IMR-90 (cell line): ENCODE measurements at regions not wholly inside any gene's neighbourhood (a gene's known extent, or its start where the extent isn't known, plus 50 kb on each side); places are given as distances from the start of the nearest gene placed in this dataset.

Experiments
- ATAC-seq: fragments of 200-7000 bp; cut with Tn5 transposase; 2 replicates; pipeline ENCODE4 v1.9.1; 2020; ENCODE audit warnings: low read depth, mild to moderate bottlenecking, moderate library complexity
- BruUV-seq: library from RNA; stranded (reverse); fragments of 400-500 nt; replicated peaks from 2 replicates; lab custom pipeline; 2021; lab: Mats Ljungman, UMichigan
- CTCF ChIA-PET: fragments of 300-600 bp; formaldehyde crosslinking; extraction: SDS; loops from one replicate; lab custom pipeline; 2021; ENCODE audit warnings: antibody characterized with exemption; lab: Yijun Ruan, JAX
- POLR2A ChIA-PET: fragments of 300-600 bp; sonication (Branson Sonifier 250); formaldehyde crosslinking; loops from one replicate; lab custom pipeline; 2022; ENCODE audit warnings: antibody characterized with exemption; ENCODE audit not compliant: unreplicated experiment; lab: Charles Lee
- DNase-seq: peaks from one replicate; pipeline ENCODE4 v3.0.0; 2013
- H2AFZ ChIP-seq: replicated peaks from 2 replicates; pipeline ENCODE3; 2013; ENCODE audit warnings: low read length, mild to moderate bottlenecking; ENCODE audit not compliant: poor library complexity
- H2AK5ac ChIP-seq: 2 replicates; pipeline ENCODE4 v1.6.1; 2013; ENCODE audit warnings: low read depth, low read length, inconsistent platforms
- H2AK9ac ChIP-seq: replicated peaks from 2 replicates; pipeline ENCODE3; 2013; ENCODE audit warnings: mild to moderate bottlenecking, low read depth, low read length, moderate library complexity; ENCODE audit not compliant: poor library complexity
- H2BK120ac ChIP-seq: 2 replicates; pipeline ENCODE4 v1.6.1; 2013; ENCODE audit warnings: low read depth, low read length, inconsistent platforms
- H2BK15ac ChIP-seq: 3 replicates; pipeline ENCODE4 v1.6.1; 2013; ENCODE audit warnings: low read depth, low read length, inconsistent platforms
- H2BK20ac ChIP-seq: 2 replicates; pipeline ENCODE4 v1.6.1; 2013; ENCODE audit warnings: low read depth, mild to moderate bottlenecking, inconsistent platforms, low read length, moderate library complexity
- H2BK5ac ChIP-seq: 2 replicates; pipeline ENCODE4 v1.6.1; 2013; ENCODE audit warnings: mild to moderate bottlenecking, low read depth, low read length, inconsistent platforms; ENCODE audit not compliant: poor library complexity, severe bottlenecking
- H3K14ac ChIP-seq: replicated peaks from 2 replicates; pipeline ENCODE4 v1.6.1; 2013; ENCODE audit warnings: low read depth, low read length, inconsistent platforms
- H3K18ac ChIP-seq: 2 replicates; pipeline ENCODE4 v1.6.1; 2013; ENCODE audit warnings: low read depth, low read length, control low read depth
- H3K23ac ChIP-seq: 2 replicates; pipeline ENCODE4 v1.6.1; 2013; ENCODE audit warnings: low read depth, low read length, inconsistent platforms
- H3K27ac ChIP-seq: 2 replicates; pipeline ENCODE4 v1.5.1; 2013; ENCODE audit warnings: mild to moderate bottlenecking, control low read depth, low read length; ENCODE audit not compliant: insufficient read depth
- H3K27me3 ChIP-seq: 2 replicates; pipeline ENCODE4 v1.6.1; 2013; ENCODE audit warnings: low read length; ENCODE audit not compliant: control insufficient read depth, insufficient read depth
- H3K36me3 ChIP-seq: 2 replicates; pipeline ENCODE4 v1.6.1; 2013; ENCODE audit warnings: low read length, mixed read lengths; ENCODE audit not compliant: control insufficient read depth, insufficient read depth
- H3K4ac ChIP-seq: 2 replicates; pipeline ENCODE4 v1.6.1; 2013; ENCODE audit warnings: low read depth, low read length, inconsistent platforms
- H3K4me1 ChIP-seq: 2 replicates; pipeline ENCODE4 v1.6.1; 2013; ENCODE audit warnings: low read length, mixed read lengths; ENCODE audit not compliant: control insufficient read depth, insufficient read depth
- H3K4me2 ChIP-seq: 2 replicates; pipeline ENCODE4 v1.6.1; 2013; ENCODE audit warnings: low read depth, mild to moderate bottlenecking, control low read depth, low read length, moderate library complexity
- H3K4me3 ChIP-seq: 2 replicates; pipeline ENCODE4 v1.5.1; 2013; ENCODE audit warnings: low read depth, mild to moderate bottlenecking, control low read depth, low read length, moderate library complexity; ENCODE audit not compliant: insufficient read depth
- H3K56ac ChIP-seq: 2 replicates; pipeline ENCODE4 v1.6.1; 2013; ENCODE audit warnings: low read length, inconsistent platforms; ENCODE audit not compliant: insufficient read depth; ENCODE audit errors: extremely low read depth
- H3K79me1 ChIP-seq, 2 experiments: 2 replicates each; pipeline ENCODE4 v1.6.1; 2013; ENCODE audit warnings: low read length in 2 of 2, inconsistent platforms in 1 of 2, low read depth in 1 of 2
- H3K9ac ChIP-seq: 2 replicates; pipeline ENCODE4 v1.6.1; 2013; ENCODE audit warnings: low read depth, low read length, control low read depth
- H3K9me1 ChIP-seq: 2 replicates; pipeline ENCODE4 v1.6.1; 2013; ENCODE audit warnings: low read length, inconsistent platforms; ENCODE audit not compliant: insufficient read depth
- H3K9me3 ChIP-seq: 2 replicates; pipeline ENCODE4 v1.6.1; 2013; ENCODE audit warnings: low read length; ENCODE audit not compliant: control insufficient read depth, insufficient read depth
- H4K20me1 ChIP-seq: 2 replicates; pipeline ENCODE4 v1.6.1; 2013; ENCODE audit warnings: low read length, inconsistent platforms; ENCODE audit not compliant: insufficient read depth
- H4K5ac ChIP-seq: 2 replicates; pipeline ENCODE4 v1.6.1; 2013; ENCODE audit warnings: mild to moderate bottlenecking, low read depth, low read length, control low read depth
- H4K8ac ChIP-seq, 2 experiments: 2 replicates each; pipeline ENCODE4 v1.6.1; 2013; ENCODE audit warnings: low read depth in 2 of 2, low read length in 2 of 2, control low read depth in 1 of 2, inconsistent platforms in 1 of 2
- H4K91ac ChIP-seq: 2 replicates; pipeline ENCODE4 v1.6.1; 2013; ENCODE audit warnings: low read depth, low read length, inconsistent platforms; ENCODE audit not compliant: insufficient read depth
- CEBPB ChIP-seq: IDR thresholded peaks from 2 replicates; pipeline ENCODE4 v1.6.1; 2012; ENCODE audit warnings: low read depth, low read length, improper control_type of control experiment
- FOS ChIP-seq: fragments of 150-350 bp; IDR thresholded peaks from 2 replicates; pipeline ENCODE4 v1.6.1; 2016; ENCODE audit warnings: low read depth, low read length
- MAFK ChIP-seq: IDR thresholded peaks from 2 replicates; pipeline ENCODE4 v1.6.1; 2012; ENCODE audit warnings: low read depth, low read length, improper control_type of control experiment
- MAZ ChIP-seq: IDR thresholded peaks from 2 replicates; pipeline ENCODE4 v1.6.1; 2012; ENCODE audit warnings: low read depth, mild to moderate bottlenecking, low read length, improper control_type of control experiment, moderate library complexity, borderline replicate concordance
- MXI1 ChIP-seq: IDR thresholded peaks from 2 replicates; pipeline ENCODE4 v1.6.1; 2012; ENCODE audit warnings: low read depth, mild to moderate bottlenecking, low read length, moderate library complexity, borderline replicate concordance
- NFE2L2 ChIP-seq: fragments of 150-350 bp; IDR thresholded peaks from 2 replicates; pipeline ENCODE4 v1.6.1; 2016; ENCODE audit warnings: low read depth, mild to moderate bottlenecking, low read length
- POLR2A ChIP-seq: IDR thresholded peaks from 2 replicates; pipeline ENCODE4 v1.6.1; 2012; ENCODE audit warnings: mild to moderate bottlenecking, low read depth, low read length
- SMC3 ChIP-seq: fragments of 150-350 bp; IDR thresholded peaks from 2 replicates; pipeline ENCODE4 v1.6.1; 2016; ENCODE audit warnings: low read depth, mild to moderate bottlenecking, antibody characterized with exemption, low read length, moderate library complexity
- USF2 ChIP-seq: fragments of 150-350 bp; IDR thresholded peaks from 2 replicates; pipeline ENCODE4 v1.6.1; 2017; ENCODE audit warnings: mild to moderate bottlenecking, antibody characterized with exemption, low read length, low read depth
- WGBS, 2 experiments: methylation state at CpG; one replicate each; pipeline versions ENCODE4 v1.1.5 to v1.1.7; 2013; ENCODE audit warnings: missing lambda C conversion rate in 2 of 2; ENCODE audit not compliant: insufficient read length in 1 of 2; ENCODE audit errors: extremely low coverage in 2 of 2; 5-methylcytosine and 5-hydroxymethylcytosine counted together
- dilution Hi-C: fragments of 300-500 bp; cut with HindIII; formaldehyde crosslinking; loops from one replicate; pipeline ENCODE4 v1.14.3; 2018; ENCODE audit warnings: low sequenced_read_pairs; ENCODE audit not compliant: unreplicated experiment
- in situ Hi-C: fragments of 300-500 bp; cut with MboI; formaldehyde crosslinking; loops from 3 replicates; pipeline ENCODE4 v1.14.3; 2019; ENCODE audit warnings: low sequenced_read_pairs, inconsistent platforms, mixed read lengths
- intact Hi-C: fragments of 100-400 bp; cut with micrococcal nuclease; formaldehyde crosslinking; loops from 2 replicates; pipeline ENCODE4 v1.10.0; 2022
- TF ChIP-seq, protein P1 (sequence below): fragments of 150-350 bp; IDR thresholded peaks from 2 replicates; pipeline ENCODE4 v1.6.1; 2016; ENCODE audit warnings: low read depth, mild to moderate bottlenecking, low read length, moderate library complexity, borderline replicate concordance

- Histone ChIP-seq H3K27ac (no peak overlapping the region), H4K91ac (no peak overlapping the region), H3K4me2 (no peak overlapping the region), H3K18ac (no peak overlapping the region), H3K27me3 (no peaks in the 10 kb centered on the region), H2AK5ac (no peak overlapping the region), H3K4me3 (no peak overlapping the region), H3K4me1 (no peaks in the 10 kb centered on the region), H3K79me1 (no peaks in the 10 kb centered on the region), H3K56ac (no peak overlapping the region), H2AK9ac (no peak overlapping the region), H3K9ac (no peak overlapping the region), H2AFZ (no peak overlapping the region), H3K23ac (no peak overlapping the region), H2BK15ac (no peak overlapping the region), H4K20me1 (no peaks in the 10 kb centered on the region), H3K14ac (no peak overlapping the region), H2BK5ac (no peak overlapping the region), H3K4ac (no peak overlapping the region), H2BK120ac (no peak overlapping the region), H2BK20ac (no peak overlapping the region), H3K36me3 (no peaks in the 10 kb centered on the region), H4K8ac (no peak overlapping the region), H4K5ac (no peak overlapping the region), H3K9me1 (no peaks in the 10 kb centered on the region), H3K9me3 (no peaks in the 10 kb centered on the region)
- ATAC-seq, result no peak
- no TSS peak for BruUV-seq
- in situ Hi-C loops, result no loop called here
- TF ChIP-seq, protein P1, sequence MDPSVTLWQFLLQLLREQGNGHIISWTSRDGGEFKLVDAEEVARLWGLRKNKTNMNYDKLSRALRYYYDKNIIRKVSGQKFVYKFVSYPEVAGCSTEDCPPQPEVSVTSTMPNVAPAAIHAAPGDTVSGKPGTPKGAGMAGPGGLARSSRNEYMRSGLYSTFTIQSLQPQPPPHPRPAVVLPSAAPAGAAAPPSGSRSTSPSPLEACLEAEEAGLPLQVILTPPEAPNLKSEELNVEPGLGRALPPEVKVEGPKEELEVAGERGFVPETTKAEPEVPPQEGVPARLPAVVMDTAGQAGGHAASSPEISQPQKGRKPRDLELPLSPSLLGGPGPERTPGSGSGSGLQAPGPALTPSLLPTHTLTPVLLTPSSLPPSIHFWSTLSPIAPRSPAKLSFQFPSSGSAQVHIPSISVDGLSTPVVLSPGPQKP, result no peak
- no peak for TF ChIP-seq USF2
- no peak for TF ChIP-seq FOS
- TF ChIP-seq MAFK, result no peak
- TF ChIP-seq POLR2A, result no peak
- no peak for TF ChIP-seq SMC3
- TF ChIP-seq CEBPB, result no peak
- no peak for TF ChIP-seq MAZ
- TF ChIP-seq MXI1, result no peak
- TF ChIP-seq NFE2L2, result no peak
- WGBS, 2 experiments, result no CpG with 5 or more reads among the region's 2 CpGs
- intact Hi-C loops, result no loop called here
- ChIA-PET CTCF (no interaction called here), POLR2A (interaction anchor here (0.6 kb wide), 1 partner anchor 12 kb away, joined by 7 read pairs; no protein-coding TSS in a partner anchor)
- DNase-seq, result no peak
- dilution Hi-C loops, result no loop called here
Observed at GRCh38 chr5:67506241-67506640, 309.6 kb upstream of the CD180 start.
